ENCODE measurements at regions not wholly inside any gene's neighbourhood (a gene's known extent, or its start where the extent isn't known, plus 50 kb on each side); places are given as distances from the start of the nearest gene placed in this dataset.

DNA sequence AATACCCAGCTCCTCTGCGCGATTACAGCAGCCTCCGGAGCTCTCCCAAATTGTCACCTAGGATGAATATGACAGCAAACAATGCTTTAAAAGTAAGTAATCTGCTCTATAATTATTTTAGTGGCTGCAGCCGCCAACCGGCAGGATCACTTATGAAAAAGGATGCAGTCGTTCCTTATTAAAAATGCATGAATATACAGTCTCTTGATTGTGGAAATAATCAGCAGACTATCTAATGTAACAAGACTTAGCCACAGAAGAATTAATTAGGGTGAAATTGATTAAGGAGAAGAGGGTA lies 50.6 kb upstream of the CALM2 start:
- Histone ChIP-seq H2AFZ (ENCODE audit: low read length) (no peak overlapping the region), H3K4me1 (ENCODE audit: insufficient read depth, low read length, poor library complexity, severe bottlenecking) (no peaks in the 10 kb centered on the region), H3K4me3 (ENCODE audit: low read length, poor library complexity, severe bottlenecking) (no peak overlapping the region), H3K9ac (ENCODE audit: low read depth, low read length, poor library complexity, severe bottlenecking) (no peak overlapping the region), H3K9me3 (ENCODE audit: insufficient read depth, low read depth, low read length) (no peaks in the 10 kb centered on the region), H4K20me1 (ENCODE audit: insufficient read depth, low read length, poor library complexity, severe bottlenecking) (no peaks in the 10 kb centered on the region), H3F3A (ENCODE audit: low read depth) (no peaks in the 10 kb centered on the region), H3K9me2 (replicated peaks; ENCODE audit: low read depth, low read length) (no peaks in the 10 kb centered on the region), H3K4me2 (ENCODE audit: low read depth, low read length, poor library complexity, severe bottlenecking) (no peak overlapping the region), H3K27me3 (ENCODE audit: insufficient read depth, low read length, poor library complexity, severe bottlenecking) (no peaks in the 10 kb centered on the region), H3K36me3 (ENCODE audit: insufficient read depth, low read length) (no peaks in the 10 kb centered on the region), H3K79me2 (ENCODE audit: insufficient read depth, low read length) (no peaks in the 10 kb centered on the region)
- TF ChIP-seq, protein P1, sequence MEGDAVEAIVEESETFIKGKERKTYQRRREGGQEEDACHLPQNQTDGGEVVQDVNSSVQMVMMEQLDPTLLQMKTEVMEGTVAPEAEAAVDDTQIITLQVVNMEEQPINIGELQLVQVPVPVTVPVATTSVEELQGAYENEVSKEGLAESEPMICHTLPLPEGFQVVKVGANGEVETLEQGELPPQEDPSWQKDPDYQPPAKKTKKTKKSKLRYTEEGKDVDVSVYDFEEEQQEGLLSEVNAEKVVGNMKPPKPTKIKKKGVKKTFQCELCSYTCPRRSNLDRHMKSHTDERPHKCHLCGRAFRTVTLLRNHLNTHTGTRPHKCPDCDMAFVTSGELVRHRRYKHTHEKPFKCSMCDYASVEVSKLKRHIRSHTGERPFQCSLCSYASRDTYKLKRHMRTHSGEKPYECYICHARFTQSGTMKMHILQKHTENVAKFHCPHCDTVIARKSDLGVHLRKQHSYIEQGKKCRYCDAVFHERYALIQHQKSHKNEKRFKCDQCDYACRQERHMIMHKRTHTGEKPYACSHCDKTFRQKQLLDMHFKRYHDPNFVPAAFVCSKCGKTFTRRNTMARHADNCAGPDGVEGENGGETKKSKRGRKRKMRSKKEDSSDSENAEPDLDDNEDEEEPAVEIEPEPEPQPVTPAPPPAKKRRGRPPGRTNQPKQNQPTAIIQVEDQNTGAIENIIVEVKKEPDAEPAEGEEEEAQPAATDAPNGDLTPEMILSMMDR (conservative IDR thresholded peaks at IDR 0.05; ENCODE audit: low read length): no peak
- TF ChIP-seq EZH2phosphoT487 (IDR thresholded peaks at IDR 0.05; ENCODE audit: borderline replicate concordance): no peak

DNA sequence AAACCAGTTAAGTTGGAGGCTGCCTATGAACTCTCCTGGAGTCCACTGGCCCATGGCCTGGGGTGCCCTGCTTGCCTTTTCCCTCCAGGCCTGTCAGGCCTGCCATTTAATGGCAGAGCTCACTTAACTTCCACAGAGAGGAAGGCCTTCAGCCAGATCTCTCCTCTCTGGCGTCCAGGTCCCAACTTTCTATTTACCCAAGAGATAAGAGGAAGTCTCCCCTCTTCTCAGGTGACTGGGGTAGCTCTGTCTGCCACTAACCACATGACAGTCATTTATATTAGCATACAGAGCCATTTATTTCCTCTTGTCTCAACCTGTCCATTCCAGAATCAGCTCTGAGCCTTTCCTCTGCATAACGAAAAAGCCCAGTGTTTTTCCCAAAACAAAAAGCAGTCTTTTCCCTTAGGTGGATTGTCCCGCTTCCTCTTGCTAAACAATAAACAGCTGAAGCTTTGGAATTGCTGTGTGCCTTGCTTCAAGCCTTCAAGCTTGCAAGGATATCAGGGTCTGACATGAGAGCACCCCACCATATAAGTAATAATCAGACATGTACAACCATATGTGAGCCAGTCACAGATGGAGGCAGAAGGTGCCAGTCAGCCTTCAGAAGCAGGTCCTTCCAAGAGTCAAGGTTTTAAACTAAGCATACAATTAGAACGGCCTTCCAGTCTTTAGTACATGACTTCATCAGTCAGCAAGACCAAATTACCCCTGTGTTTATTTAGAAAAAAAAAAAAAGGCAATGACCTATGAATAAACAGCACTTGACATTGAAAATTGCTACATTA lies 50.0 kb upstream of the CALM2 start:
- Histone ChIP-seq H3K4me2 (ENCODE audit: low read depth, low read length, poor library complexity, severe bottlenecking) (no peak overlapping the region), H3K9me2 (replicated peaks; ENCODE audit: low read depth, low read length) (no peaks in the 10 kb centered on the region), H4K20me1 (ENCODE audit: insufficient read depth, low read length, poor library complexity, severe bottlenecking) (no peaks in the 10 kb centered on the region), H3K4me1 (ENCODE audit: insufficient read depth, low read length, poor library complexity, severe bottlenecking) (no peaks in the 10 kb centered on the region), H3K36me3 (ENCODE audit: insufficient read depth, low read length) (no peaks in the 10 kb centered on the region), H3K4me3 (ENCODE audit: low read length, poor library complexity, severe bottlenecking) (no peak overlapping the region), H3F3A (ENCODE audit: low read depth) (no peaks in the 10 kb centered on the region), H3K27me3 (ENCODE audit: insufficient read depth, low read length, poor library complexity, severe bottlenecking) (no peaks in the 10 kb centered on the region), H3K9ac (ENCODE audit: low read depth, low read length, poor library complexity, severe bottlenecking) (no peak overlapping the region), H3K9me3 (ENCODE audit: insufficient read depth, low read depth, low read length) (no peaks in the 10 kb centered on the region), H2AFZ (ENCODE audit: low read length) (no peak overlapping the region), H3K79me2 (ENCODE audit: insufficient read depth, low read length) (no peaks in the 10 kb centered on the region)
- no peak for TF ChIP-seq EZH2phosphoT487 (IDR thresholded peaks at IDR 0.05; ENCODE audit: borderline replicate concordance)
- TF ChIP-seq, protein P1 (conservative IDR thresholded peaks at IDR 0.05; ENCODE audit: low read length): no peak
